Spleen (tissue), 11 donors: ENCODE measurements at regions not wholly inside any gene's neighbourhood (a gene's known extent, or its start where the extent isn't known, plus 50 kb on each side); places are given as distances from the start of the nearest gene placed in this dataset.

ENCODE experiments used
- DNase-seq: peaks from one replicate; pipeline ENCODE4 v3.0.0-alpha.2; 2020
- H3K27ac ChIP-seq, 8 donors: fragments of 200-600 bp; sonication (generic) in 7 of 8; 1 replicate in 4 of 8; 2 replicates in 4 of 8; pipeline versions ENCODE4 v1.5.0 to v1.8.0; 2016 to 2021; ENCODE audit warnings: inconsistent platforms in 4 of 8, mild to moderate bottlenecking in 4 of 8, moderate library complexity in 1 of 8
- H3K27me3 ChIP-seq, 7 donors: fragments of 200-600 bp; sonication (generic) in 6 of 7; replicated peaks in 1 of 7; 1 replicate in 4 of 7; 2 replicates in 3 of 7; pipeline versions ENCODE4 v1.5.0 to v1.8.0; 2016 to 2021; ENCODE audit warnings: inconsistent platforms in 3 of 7, mild to moderate bottlenecking in 1 of 7
- H3K36me3 ChIP-seq, 6 donors: fragments of 200-600 bp; sonication (generic) in 5 of 6; 1 replicate in 4 of 6; 2 replicates in 2 of 6; pipeline versions ENCODE4 v1.5.0 to v1.8.0; 2016 to 2021; ENCODE audit warnings: inconsistent platforms in 2 of 6
- H3K4me1 ChIP-seq, 6 donors: fragments of 200-600 bp; sonication (generic) in 5 of 6; 1 replicate in 3 of 6; 2 replicates in 3 of 6; pipeline versions ENCODE4 v1.5.0 to v1.8.0; 2016 to 2021; ENCODE audit warnings: inconsistent platforms in 3 of 6
- H3K4me3 ChIP-seq, 8 donors: fragments of 200-600 bp; sonication (generic) in 7 of 8; 1 replicate in 4 of 8; 2 replicates in 4 of 8; pipeline versions ENCODE4 v1.5.0 to v1.8.0; 2016 to 2021; ENCODE audit warnings: inconsistent platforms in 4 of 8, mild to moderate bottlenecking in 4 of 8, moderate library complexity in 2 of 8
- H3K9me3 ChIP-seq, 8 donors: fragments of 200-600 bp; sonication (generic) in 7 of 8; 1 replicate in 4 of 8; 2 replicates in 4 of 8; pipeline versions ENCODE4 v1.5.0 to v1.8.0; 2016 to 2021; ENCODE audit warnings: inconsistent platforms in 4 of 8
- POLR2A ChIP-seq, 3 donors: fragments of 450-650 bp; IDR thresholded peaks; one replicate each; pipeline ENCODE4 v1.5.1; 2017; ENCODE audit warnings: antibody characterized with exemption in 3 of 3, mild to moderate bottlenecking in 1 of 3
- POLR2AphosphoS5 ChIP-seq, 3 donors: sonication (generic); formaldehyde crosslinking; IDR thresholded peaks; one replicate each; pipeline ENCODE4 v1.5.1; 2017; ENCODE audit warnings: antibody characterized with exemption in 3 of 3
- WGBS, 5 donors: extraction: QIAGEN DNeasy Blood & Tissue Kit in 3 of 5; methylation state at CpG; one replicate each; pipeline versions ENCODE4 v1.1.5 to v1.1.7; 2013 to 2018; 5-methylcytosine and 5-hydroxymethylcytosine counted together
- intact Hi-C: fragments of 100-400 bp; cut with DNase I; formaldehyde crosslinking; loops from one replicate; pipeline ENCODE4 v1.15.0; 2023; ENCODE audit warnings: low total_unique reads
- TF ChIP-seq, protein P1 (sequence below), 11 experiments: fragments of 200-600 bp in 7 of 11; fragments of 450-650 bp in 4 of 11; sonication (generic) in 4 of 11; IDR thresholded peaks in 8 of 11; conservative IDR thresholded peaks in 3 of 11; 1 replicate in 7 of 11; 2 replicates in 4 of 11; pipeline versions ENCODE4 v1.4.0 to v1.8.0; 2016 to 2021; ENCODE audit warnings: antibody characterized with exemption in 11 of 11, inconsistent platforms in 4 of 11, mild to moderate bottlenecking in 1 of 11
- donor health status: healthy with polysubstance abuse.
- donor health status: DM: no; HTN: no; CAD: no; lungs with moderate emphysema.
- donor health status: DM: no; HTN: no; CAD: no.
- donor health status: Bipolar disorder and iron deficiency.
- donor health status: healthy.
- donor health status: DM: no; HTN: no; CAD: no.
- donor health status: DM: yes; HTN: yes; CAD: no.

GRCh38 chr7:15891151-15891881 lies 204.8 kb upstream of the MEOX2 start:
- DNase-seq: no peak
- H3K9me3 ChIP-seq: no peaks in the 10 kb centered on the region
- TF ChIP-seq, protein P1, sequence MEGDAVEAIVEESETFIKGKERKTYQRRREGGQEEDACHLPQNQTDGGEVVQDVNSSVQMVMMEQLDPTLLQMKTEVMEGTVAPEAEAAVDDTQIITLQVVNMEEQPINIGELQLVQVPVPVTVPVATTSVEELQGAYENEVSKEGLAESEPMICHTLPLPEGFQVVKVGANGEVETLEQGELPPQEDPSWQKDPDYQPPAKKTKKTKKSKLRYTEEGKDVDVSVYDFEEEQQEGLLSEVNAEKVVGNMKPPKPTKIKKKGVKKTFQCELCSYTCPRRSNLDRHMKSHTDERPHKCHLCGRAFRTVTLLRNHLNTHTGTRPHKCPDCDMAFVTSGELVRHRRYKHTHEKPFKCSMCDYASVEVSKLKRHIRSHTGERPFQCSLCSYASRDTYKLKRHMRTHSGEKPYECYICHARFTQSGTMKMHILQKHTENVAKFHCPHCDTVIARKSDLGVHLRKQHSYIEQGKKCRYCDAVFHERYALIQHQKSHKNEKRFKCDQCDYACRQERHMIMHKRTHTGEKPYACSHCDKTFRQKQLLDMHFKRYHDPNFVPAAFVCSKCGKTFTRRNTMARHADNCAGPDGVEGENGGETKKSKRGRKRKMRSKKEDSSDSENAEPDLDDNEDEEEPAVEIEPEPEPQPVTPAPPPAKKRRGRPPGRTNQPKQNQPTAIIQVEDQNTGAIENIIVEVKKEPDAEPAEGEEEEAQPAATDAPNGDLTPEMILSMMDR (IDR thresholded peaks at IDR 0.05 in 8 of 11, conservative IDR thresholded peaks at IDR 0.05 in 3 of 11): no peak
- TF ChIP-seq POLR2AphosphoS5 (IDR thresholded peaks at IDR 0.05) (no peak), POLR2A (IDR thresholded peaks at IDR 0.05) (no peak)
- H3K4me3 ChIP-seq: no peak overlapping the region
- H3K27ac ChIP-seq: no peak overlapping the region
- no peaks in the 10 kb centered on the region for H3K36me3 ChIP-seq
- H3K27me3 ChIP-seq: no peaks in the 10 kb centered on the region
- no peaks in the 10 kb centered on the region for H3K4me1 ChIP-seq
- intact Hi-C loops: no loop called here

GRCh38 chr7:15889507-15889906 lies 203.0 kb upstream of the MEOX2 start:
- no peak for DNase-seq
- H3K36me3 ChIP-seq: no peaks in the 10 kb centered on the region
- 61 to 84% (median 64%) methylated on average over 3 of the region's 3 CpGs for WGBS, 5 donors
- H3K4me3 ChIP-seq: no peak overlapping the region
- intact Hi-C loops: no loop called here
- no peaks in the 10 kb centered on the region for H3K4me1 ChIP-seq
- H3K27me3 ChIP-seq: no peaks in the 10 kb centered on the region
- TF ChIP-seq POLR2A (IDR thresholded peaks at IDR 0.05): no peak
- TF ChIP-seq, protein P1 (IDR thresholded peaks at IDR 0.05 in 8 of 11, conservative IDR thresholded peaks at IDR 0.05 in 3 of 11): peak in 2 of 11 experiments; percentile 15 to 26
- no peaks in the 10 kb centered on the region for H3K9me3 ChIP-seq
- H3K27ac ChIP-seq: peak overlapping the region in 1 of 8 donors; percentile 2

DNA sequence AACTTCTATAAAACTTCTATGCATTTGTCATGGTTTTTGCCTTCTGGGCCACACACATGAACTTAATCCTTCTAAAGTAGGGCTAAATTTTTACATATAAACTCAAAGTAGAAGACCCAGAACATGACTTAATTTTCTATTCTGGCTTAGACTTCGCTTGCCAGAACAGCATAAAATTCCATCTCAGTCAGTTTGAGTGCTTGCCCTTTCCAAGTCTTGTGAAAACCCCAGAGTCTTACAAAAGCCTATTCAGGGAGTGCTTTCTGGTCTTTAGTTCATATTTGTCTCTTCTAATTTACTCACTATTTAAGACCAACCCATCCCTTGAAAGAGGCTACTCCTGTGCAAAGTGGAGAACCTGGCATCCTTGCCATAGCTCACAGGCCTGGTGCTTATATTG lies 201.6 kb upstream of the MEOX2 start:
- DNase-seq: no peak
- no peak overlapping the region for H3K4me3 ChIP-seq
- 66 to 94% (median 86%) methylated on average over 1 of the region's 1 CpG for WGBS, 5 donors
- H3K27me3 ChIP-seq: no peaks in the 10 kb centered on the region
- no peaks in the 10 kb centered on the region for H3K36me3 ChIP-seq
- TF ChIP-seq, protein P1 (IDR thresholded peaks at IDR 0.05 in 8 of 11, conservative IDR thresholded peaks at IDR 0.05 in 3 of 11): no peak
- TF ChIP-seq POLR2A (IDR thresholded peaks at IDR 0.05) (no peak), POLR2AphosphoS5 (IDR thresholded peaks at IDR 0.05) (no peak)
- no peak overlapping the region for H3K27ac ChIP-seq
- no peaks in the 10 kb centered on the region for H3K9me3 ChIP-seq
- H3K4me1 ChIP-seq: no peaks in the 10 kb centered on the region
- intact Hi-C loops: no loop called here

- intact Hi-C loops: no loop called here
- Histone ChIP-seq H3K27ac (no peak overlapping the region), H3K36me3 (no peaks in the 10 kb centered on the region), H3K27me3 (no peaks in the 10 kb centered on the region), H3K4me1 (no peaks in the 10 kb centered on the region), H3K9me3 (peaks cover 0 to 13% (median 4%) of the 10 kb centered on the region in 8 donors), H3K4me3 (no peak overlapping the region)
- TF ChIP-seq POLR2A (IDR thresholded peaks at IDR 0.05) (no peak), POLR2AphosphoS5 (IDR thresholded peaks at IDR 0.05) (no peak)
- TF ChIP-seq, protein P1 (IDR thresholded peaks at IDR 0.05 in 8 of 11, conservative IDR thresholded peaks at IDR 0.05 in 3 of 11): no peak
- DNase-seq: no peak
- 80 to 91% (median 83%) methylated on average over 1 of the region's 1 CpG for WGBS, 5 donors
Observed at GRCh38 chr7:15886626-15887025, 200.1 kb upstream of the MEOX2 start.
